GM12874 (cell line): ENCODE measurements at regions not wholly inside any gene's neighbourhood (a gene's known extent, or its start where the extent isn't known, plus 50 kb on each side); places are given as distances from the start of the nearest gene placed in this dataset.

Experiments
- TF ChIP-seq, protein P1 (sequence below): IDR thresholded peaks from 2 replicates; pipeline ENCODE4 v1.5.1; 2011; ENCODE audit warnings: low read depth, mild to moderate bottlenecking, control low read depth, low read length, moderate library complexity; ENCODE audit not compliant: insufficient read depth

DNA sequence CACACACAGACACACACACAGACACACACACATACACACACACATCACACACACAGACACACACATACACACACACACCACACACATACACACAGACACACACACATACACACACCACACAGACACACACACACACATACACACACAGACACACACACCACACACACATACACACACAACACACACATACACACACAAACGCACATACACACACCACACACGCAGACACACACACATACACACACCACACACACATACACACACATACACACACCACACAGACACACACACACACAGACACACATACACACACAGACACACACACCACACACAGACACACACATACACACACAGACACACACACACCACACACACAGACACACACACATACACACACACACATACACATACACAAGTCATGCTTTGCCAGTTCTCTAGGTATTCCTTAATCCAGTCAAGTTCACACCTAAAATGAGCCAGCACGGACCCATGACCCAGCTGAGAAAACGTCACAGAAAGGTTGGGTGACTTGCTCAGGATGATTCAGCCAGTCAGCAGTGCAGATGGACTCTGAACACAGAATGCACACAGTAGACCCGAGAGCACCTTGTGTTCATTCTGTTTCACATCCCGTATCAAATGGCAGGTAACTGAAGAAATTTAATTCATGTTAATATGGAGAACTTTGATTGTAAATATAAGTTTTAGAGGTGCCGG lies 746.4 kb downstream of the MTRR start:
- TF ChIP-seq, protein P1, sequence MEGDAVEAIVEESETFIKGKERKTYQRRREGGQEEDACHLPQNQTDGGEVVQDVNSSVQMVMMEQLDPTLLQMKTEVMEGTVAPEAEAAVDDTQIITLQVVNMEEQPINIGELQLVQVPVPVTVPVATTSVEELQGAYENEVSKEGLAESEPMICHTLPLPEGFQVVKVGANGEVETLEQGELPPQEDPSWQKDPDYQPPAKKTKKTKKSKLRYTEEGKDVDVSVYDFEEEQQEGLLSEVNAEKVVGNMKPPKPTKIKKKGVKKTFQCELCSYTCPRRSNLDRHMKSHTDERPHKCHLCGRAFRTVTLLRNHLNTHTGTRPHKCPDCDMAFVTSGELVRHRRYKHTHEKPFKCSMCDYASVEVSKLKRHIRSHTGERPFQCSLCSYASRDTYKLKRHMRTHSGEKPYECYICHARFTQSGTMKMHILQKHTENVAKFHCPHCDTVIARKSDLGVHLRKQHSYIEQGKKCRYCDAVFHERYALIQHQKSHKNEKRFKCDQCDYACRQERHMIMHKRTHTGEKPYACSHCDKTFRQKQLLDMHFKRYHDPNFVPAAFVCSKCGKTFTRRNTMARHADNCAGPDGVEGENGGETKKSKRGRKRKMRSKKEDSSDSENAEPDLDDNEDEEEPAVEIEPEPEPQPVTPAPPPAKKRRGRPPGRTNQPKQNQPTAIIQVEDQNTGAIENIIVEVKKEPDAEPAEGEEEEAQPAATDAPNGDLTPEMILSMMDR = no peak

DNA sequence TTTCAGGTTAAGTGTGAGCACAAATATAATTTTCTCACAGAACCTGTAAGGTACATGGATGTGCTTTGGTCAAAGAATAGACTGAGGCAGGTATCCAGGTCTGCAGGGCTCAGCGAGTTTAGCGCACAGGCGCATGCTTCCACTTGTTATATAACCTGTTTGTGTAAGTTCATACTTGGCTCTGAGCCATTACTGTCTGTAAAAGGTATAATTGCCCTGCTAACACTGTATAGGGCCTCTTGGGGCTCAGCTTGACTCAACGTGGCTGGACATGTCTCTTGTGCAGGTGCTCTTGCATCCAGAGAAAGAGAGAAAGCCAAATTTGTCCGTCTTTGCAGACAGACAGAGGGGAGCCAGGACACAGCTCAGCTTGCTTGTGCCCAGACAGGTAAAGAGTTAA lies 759.6 kb downstream of the MTRR start:
- TF ChIP-seq, protein P1 = no peak

DNA sequence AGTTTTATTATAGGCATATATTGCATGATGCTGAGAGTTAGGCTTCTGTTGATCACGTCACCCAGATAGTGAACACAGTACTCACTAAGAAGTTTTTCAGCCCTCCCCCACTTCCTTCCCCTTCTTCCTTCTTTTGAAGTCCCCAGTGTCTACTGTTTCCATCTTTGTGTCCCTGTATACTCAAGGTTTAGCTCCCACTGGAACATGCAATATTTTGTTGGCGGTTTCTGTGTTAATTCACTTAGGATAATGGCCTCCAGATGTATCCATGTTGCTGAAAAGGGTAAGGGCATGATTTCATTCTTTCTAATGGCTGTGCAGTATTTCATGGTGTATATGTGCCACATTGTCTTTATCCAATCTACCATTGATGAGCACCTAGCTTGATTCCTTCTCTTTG lies 764.3 kb downstream of the MTRR start:
- TF ChIP-seq, protein P1 = no peak

DNA sequence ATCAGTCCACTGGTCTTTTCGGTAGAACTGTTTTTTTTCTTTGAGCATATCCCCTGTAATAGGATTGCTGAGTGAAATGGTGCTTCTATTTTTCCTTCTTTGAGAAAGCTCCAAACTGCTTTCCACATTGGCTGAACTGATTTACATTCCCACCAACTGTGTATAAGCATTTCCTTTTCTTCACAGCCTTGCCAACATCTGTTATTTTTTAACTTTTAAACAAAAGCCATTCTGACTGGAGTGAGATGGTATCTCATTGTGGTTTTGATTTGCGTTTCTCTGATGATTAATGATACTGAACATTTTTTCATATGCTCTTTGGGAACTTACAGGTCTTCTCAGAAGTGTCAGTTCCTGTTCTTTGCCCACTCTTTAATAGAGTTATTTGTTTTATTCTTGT lies 764.7 kb downstream of the MTRR start:
- TF ChIP-seq, protein P1 = no peak

DNA sequence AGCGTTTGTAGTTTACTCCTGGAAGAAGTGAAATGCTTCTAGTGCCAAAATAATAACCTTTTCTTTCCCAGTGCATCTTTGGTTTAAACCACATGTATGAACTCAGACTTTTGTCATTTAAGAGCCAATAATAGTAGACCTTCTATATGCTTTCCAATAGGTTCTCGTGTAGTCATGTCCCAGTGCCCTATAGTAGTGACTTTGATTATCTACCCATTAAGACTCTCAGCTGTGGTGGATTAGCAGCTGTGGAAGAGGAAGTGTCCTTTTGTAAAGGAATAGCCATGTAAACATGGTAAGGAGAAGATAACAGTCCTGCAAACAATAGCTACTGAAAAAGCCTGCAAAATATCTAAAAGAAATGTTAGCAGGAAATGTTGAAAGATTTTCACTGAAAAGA lies 765.3 kb downstream of the MTRR start:
- TF ChIP-seq, protein P1 = no peak

DNA sequence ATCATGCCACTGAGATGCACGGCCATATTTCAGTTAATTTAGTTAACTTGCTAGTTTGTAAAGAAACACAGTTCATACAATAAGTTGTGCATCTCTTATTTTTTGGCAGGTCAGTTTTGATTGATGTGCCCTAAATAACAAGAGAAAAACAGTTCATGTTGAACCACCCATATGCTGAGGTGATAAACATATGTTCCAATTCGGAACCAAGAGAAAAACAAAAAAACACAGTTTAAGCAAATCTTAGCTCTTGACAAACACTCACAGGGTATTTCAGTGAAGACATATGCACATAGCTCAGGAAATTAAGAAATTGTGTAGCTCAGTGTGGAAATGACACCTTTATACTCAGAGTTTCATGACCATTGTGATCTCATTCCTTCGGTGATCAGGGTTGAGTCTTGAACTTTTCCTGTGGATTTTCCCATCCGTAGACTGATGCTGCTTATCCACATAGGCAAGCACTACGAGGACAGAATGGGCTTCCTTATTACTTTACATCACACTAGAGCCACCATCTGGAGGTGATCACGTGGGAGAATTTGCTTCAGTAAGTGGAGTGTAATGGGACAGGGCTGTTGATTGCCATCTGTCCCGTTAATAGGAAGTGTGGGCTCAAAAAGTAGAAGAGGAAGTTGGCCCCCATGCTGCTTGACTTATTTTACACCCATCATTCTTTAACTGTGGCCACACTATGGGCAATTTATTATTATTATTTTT lies 773.0 kb downstream of the MTRR start:
- TF ChIP-seq, protein P1 = no peak

DNA sequence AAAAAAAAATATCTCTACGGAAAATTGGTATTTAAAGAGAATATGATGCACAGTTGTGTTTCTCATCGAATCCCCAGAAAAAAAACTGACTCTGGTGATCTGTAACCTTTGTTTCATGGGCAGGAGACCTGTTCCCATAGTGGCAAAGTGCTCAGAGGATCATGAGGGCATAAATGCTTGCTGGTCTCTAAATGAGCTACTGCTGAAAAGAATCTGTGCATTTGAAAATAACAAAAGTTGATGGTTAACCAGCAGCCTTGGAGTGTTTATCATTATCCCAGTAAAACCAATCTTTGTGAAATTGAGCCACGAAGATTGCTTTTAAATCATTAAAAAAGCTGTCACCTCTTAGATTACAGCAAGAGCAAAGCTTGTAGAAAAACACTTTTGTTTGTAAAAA lies 775.4 kb downstream of the MTRR start:
- TF ChIP-seq, protein P1 = no peak
